NCI-H1436 (cell line): ENCODE measurements at regions not wholly inside any gene's neighbourhood (a gene's known extent, or its start where the extent isn't known, plus 50 kb on each side); places are given as distances from the start of the nearest gene placed in this dataset.

Experiments used
- DNase-seq: peaks from one replicate; lab custom pipeline; 2025; lab: John Stamatoyannopoulos, UW

- peak; percentile 75 for DNase-seq
Observed at GRCh38 chr2:6526093-6526824, 339.4 kb downstream of the CMPK2 start.

DNA sequence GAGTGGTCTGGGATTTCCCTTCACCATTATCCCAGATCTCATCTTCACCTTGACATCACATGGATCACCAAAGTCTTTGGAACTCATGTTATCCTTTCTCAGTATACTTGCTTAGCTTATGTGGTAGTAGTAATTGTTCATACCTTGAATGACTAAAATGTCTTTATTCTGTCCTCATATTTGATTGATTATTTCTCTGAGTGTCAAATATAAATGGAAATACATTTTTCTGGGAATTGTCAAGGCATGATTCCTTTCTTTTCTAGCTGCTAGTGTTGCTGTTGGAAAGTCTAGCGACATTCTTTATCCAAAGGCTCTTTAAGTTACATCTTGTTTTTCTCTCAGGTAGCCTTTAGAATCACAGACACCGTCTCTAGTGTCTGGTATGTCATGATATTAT, 334.4 kb downstream of the CMPK2 start:
- no peak for DNase-seq

GRCh38 chr2:6535572-6535971, 330.1 kb downstream of the CMPK2 start:
- DNase-seq: no peak

GRCh38 chr2:6538607-6539006, 327.1 kb downstream of the CMPK2 start:
- DNase-seq: no peak

- no peak for DNase-seq
Observed at GRCh38 chr2:6545336-6545735, 320.4 kb downstream of the CMPK2 start.

GRCh38 chr2:6545795-6546194, 319.9 kb downstream of the CMPK2 start:
- no peak for DNase-seq

DNA sequence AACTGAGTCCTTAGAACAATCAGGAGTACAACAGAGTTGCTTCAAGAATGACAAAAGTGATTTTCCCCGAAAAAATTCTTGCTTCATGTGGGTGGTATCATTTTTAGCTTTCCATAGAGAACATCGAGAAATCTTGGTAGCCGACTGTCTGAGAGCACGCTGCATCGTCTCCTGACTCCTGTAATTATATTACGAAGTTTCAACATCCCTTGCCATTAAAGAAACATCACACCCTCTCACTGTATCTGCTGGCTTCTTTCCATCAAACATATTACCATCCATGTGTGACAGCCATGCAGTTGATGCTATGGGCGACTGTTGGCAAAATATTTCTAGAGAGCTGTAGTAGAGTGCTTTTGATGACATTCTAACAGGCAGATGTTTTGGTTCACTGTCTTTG, 311.2 kb downstream of the CMPK2 start:
- DNase-seq: no peak

DNA sequence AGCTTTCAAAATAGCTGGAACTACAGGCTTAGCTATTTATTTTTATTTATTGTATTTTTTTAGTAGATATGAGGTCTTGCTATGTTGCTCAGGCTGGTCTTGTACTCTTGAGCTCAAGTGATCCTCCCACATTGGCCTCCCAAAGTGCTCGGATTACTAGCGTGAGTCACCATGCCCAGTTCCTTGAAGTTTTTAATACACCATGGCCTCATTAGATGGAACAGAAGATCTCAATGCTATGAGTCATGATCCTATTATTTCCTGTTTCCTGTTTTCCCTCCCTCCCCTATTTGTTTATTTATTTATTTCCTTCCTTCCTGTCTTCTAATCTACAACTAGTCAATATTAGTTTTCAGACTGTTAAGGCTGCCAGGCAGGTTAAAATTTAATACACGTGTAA, 309.0 kb downstream of the CMPK2 start:
- DNase-seq: no peak

DNA sequence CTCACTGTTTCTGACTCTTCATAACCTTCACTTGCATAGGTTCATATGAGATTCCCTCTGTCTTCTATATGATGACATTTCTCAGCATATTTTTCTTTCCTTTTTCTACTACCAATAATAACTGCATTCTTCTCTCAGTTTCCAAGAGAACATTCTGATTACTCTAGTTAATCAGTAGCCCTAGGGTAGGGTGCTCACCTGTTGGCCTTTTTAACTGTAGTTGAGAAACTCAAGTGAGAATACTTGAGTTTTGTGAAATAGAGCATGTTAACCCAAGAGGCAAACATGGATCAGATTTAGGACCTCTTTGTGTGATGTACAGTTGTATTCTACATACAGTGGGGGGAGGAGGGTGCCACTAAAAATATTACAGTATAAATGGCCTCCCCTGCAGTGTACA, 308.0 kb downstream of the CMPK2 start:
- DNase-seq: no peak

DNA sequence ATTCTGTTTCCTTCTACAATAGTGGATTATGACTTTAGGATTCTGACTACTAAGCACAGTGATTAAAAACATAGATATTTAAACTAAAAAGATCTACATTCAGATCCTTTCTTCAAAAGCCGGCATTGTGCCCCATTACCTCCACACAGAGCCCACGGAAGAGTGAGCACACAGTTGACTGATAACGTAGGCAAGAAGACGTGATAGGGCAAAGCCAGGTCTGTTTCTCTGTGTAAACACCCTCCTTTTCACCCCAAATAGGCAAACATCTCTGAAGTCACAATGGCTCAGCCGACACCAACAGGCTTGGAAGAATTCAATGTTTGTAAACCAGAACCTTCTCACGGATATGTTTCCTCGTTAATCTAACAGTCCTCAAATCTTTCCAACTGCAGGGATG, 302.9 kb downstream of the CMPK2 start:
- DNase-seq: no peak

GRCh38 chr2:6564326-6564725, 301.4 kb downstream of the CMPK2 start:
- no peak for DNase-seq

GRCh38 chr2:6574121-6574520, 291.6 kb downstream of the CMPK2 start:
- no peak for DNase-seq

- no peak for DNase-seq
Observed at GRCh38 chr2:6576302-6576701, 289.4 kb downstream of the CMPK2 start.

DNA sequence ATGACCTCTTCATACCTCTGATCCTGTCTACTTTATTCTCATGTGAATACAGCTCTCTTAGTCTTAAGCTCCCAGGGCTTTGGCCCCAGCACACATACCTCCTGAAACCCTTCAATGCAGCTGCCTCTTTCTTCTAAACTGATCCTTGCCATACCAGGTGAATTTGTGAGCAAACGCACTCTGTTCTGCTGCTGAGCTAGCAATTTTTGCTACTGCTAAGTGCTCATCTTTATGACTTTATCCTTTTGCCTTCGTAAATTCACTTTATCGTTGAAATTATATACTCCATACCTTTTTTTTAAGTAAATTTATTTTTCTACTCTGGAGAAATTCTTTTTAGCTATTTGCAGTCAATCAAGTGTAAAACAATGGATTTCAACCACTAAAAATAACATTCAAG, 287.7 kb downstream of the CMPK2 start:
- DNase-seq: no peak

GRCh38 chr2:6578416-6578815, 287.3 kb downstream of the CMPK2 start:
- no peak for DNase-seq

GRCh38 chr2:6579281-6579680, 286.4 kb downstream of the CMPK2 start:
- DNase-seq: no peak

DNA sequence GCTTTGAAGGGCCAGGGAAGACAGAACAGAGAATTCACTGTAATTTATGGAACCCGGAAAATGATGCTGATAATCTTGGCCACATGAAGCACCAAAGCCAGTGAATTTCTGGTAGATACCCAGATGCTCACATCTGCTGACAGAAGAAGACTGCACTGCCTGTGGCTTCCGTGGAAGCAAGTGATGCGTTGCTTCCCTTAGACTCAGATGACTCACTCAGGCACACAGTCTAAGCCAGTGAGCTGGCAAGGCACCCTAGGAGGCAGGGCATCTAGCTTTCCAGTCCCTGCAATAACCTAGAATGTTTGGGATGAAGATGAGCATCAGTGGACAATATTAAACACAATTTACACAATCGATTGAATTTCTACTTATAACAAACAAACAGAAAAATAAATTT, 284.7 kb downstream of the CMPK2 start:
- no peak for DNase-seq

- no peak for DNase-seq
Observed at GRCh38 chr2:6589150-6589549, 276.6 kb downstream of the CMPK2 start.

- no peak for DNase-seq
Observed at GRCh38 chr2:6590442-6590841, 275.3 kb downstream of the CMPK2 start.

DNA sequence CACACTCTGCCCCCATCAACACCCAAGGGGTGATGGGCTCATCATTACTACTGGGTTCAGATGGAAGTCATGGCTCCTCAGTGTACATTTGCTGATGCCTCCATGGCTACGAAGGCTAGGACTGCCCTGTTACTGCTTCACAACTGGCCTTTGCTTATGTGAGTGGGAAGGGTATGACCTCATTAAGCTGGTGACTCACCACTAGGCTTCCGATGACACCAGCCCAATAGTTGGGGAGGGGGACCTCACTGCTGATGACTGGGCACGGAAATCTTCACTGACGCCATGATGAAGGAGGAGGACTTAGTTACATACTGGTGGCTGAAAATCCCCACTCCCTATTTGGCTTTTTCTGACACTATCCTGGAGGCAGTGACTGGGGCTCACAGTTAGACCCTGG, 263.2 kb downstream of the CMPK2 start:
- DNase-seq: no peak

DNA sequence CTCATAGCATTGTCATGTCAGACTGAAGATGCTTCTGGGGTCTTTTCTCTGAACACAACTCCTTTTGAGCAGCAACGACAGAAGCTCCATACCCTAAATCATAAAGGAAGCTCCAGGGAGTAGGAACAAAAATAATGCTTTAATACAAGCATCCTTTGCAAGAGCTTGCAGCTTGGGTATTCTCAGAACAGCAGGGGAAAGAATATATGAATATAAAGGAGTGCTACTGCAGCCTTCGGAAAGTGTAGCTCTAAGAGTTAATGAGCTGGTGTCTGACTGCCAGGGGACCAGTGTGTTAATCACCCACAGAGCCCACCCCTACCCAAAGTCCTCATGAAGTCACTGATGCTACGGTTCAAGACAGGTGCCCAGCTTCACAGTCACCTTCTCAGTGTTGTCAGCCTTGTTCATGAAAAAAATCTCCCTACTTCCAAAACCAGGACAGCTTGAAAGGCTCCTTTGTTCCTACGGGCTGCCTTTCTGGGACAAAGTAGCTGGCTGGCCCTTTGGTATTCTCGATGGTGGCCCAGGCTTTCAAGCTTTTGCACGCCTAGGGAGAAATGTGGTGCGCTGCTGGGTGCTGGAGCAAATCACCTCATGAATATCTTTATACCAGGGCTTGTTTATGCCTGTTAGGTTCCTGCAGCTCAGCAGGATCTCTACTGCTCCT, 259.7 kb downstream of the CMPK2 start:
- DNase-seq: no peak

DNA sequence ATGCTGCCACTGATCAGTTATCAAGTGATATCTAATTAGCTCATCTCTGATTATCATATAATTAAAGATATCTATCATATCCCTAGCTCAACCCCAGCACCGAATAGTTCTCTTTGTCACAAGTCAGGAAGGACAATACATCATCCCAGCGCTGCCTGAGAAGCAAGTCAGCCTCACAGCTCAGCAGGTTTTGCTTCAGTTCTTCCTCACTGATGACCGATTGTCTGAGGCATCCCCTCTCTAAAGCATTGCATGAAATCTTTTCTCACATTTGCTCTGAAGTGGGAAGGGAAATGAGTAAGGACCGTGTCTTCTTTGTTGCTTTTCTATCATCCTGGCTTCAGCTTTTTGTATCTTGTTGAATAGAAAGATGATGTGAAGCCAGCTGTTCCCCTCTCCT, 247.9 kb downstream of the CMPK2 start:
- DNase-seq: no peak

DNA sequence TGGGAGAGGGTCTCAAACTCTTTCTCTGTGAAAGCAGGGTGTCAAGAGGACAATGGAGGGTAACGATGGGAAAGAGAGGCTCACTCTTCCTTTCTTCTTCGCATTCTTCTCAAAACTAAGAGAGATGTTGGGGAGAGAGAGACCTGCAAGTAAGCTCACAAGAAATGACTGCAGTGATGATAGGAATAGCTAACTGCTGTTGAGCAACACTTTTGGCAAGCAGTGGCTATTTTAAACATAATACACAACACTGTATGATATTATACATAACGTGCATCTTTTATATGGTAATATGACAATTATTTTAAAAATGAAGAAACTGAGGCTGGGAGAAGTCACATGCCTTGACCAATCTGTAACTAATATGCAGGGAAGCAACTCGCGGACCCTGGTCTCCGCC, 247.5 kb downstream of the CMPK2 start:
- DNase-seq: no peak

DNA sequence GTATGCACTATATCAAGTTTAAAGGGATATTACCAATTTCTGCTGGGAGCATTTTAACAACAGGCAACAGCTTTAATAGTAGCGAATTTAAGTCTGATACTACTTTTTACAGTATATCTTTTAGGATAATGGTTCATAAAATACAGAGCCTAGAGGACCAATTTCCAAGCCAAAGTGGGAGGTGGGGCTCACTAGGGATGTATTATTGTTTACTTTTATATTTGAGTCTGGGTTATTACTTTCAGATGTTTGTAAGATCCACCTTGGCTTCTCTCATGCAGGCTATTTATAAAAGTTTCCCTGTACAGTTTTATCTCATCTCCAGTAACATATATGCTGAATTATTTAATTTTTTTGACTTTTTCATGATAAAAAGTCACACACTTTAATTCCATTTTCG, 242.0 kb downstream of the CMPK2 start:
- DNase-seq: no peak
